ENCODE measurements at regions not wholly inside any gene's neighbourhood (a gene's known extent, or its start where the extent isn't known, plus 50 kb on each side); places are given as distances from the start of the nearest gene placed in this dataset.

GRCh38 chr2:118315606-118316005, 227.3 kb downstream of the INSIG2 start:
- Histone ChIP-seq H3K36me3 (ENCODE audit: control insufficient read depth in 2 of 2, insufficient read depth in 2 of 2, low read length in 2 of 2) (no peaks in the 10 kb centered on the region), H3K9ac (ENCODE audit: low read depth in 1 of 2, low read length in 2 of 2) (no peak overlapping the region), H3K27ac (ENCODE audit: low read depth in 2 of 2, low read length in 2 of 2) (no peak overlapping the region), H3K4me3 (ENCODE audit: low read length in 2 of 2) (no peak overlapping the region), H3K27me3 (ENCODE audit: control insufficient read depth in 2 of 2, insufficient read depth in 2 of 2, low read length in 2 of 2) (peaks cover 0 to 4% of the 10 kb centered on the region in 2 donors), H3K4me1 (ENCODE audit: control insufficient read depth in 2 of 2, insufficient read depth in 2 of 2, low read length in 2 of 2) (no peaks in the 10 kb centered on the region), H3K9me3 (ENCODE audit: control insufficient read depth in 2 of 2, low read length in 2 of 2) (no peaks in the 10 kb centered on the region)

DNA sequence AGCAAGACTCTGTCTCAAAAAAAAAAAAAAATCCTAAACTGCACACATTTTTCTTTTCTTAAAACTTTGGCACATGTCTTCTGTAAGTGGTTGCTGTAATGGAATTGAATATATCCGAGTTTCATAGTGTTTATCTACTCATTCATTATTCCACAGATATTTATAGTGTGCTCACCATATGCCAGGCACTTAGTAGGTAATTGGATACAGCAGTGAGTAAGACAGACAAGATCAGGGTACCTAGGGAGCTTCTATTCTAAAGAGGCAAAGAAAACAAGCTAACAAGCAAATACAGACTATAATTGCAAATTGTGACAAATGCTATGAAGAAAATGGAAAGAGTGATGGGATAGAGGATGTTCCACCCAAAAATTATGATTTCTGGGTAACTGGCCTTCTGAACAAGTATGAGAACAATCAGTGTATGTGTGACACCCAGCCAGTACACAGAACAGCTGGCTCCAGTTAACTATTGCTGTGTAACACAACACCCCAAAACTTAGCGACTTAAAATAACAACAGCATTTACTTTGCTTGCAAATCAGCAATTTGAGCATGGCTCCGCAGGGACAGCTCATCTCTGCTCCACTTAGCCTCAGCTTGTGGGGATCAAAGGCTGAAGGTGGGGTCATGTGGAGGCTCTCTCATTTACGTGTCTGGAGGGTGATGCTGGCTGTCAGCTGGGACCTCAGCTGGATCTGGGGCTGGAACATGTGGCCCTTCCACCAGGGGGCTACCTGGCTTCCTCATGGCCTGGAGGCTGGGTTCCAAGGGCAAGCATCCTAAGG, 224.9 kb downstream of the INSIG2 start:
- H3K9ac ChIP-seq (ENCODE audit: low read depth in 1 of 2, low read length in 2 of 2), result no peak overlapping the region
- H3K4me1 ChIP-seq (ENCODE audit: control insufficient read depth in 2 of 2, insufficient read depth in 2 of 2, low read length in 2 of 2), result no peaks in the 10 kb centered on the region
- H3K4me3 ChIP-seq (ENCODE audit: low read length in 2 of 2), result no peak overlapping the region
- no peaks in the 10 kb centered on the region for H3K36me3 ChIP-seq (ENCODE audit: control insufficient read depth in 2 of 2, insufficient read depth in 2 of 2, low read length in 2 of 2)
- peaks cover 4 to 9% of the 10 kb centered on the region in 2 donors for H3K27me3 ChIP-seq (ENCODE audit: control insufficient read depth in 2 of 2, insufficient read depth in 2 of 2, low read length in 2 of 2)
- no peak overlapping the region for H3K27ac ChIP-seq (ENCODE audit: low read depth in 2 of 2, low read length in 2 of 2)
- H3K9me3 ChIP-seq (ENCODE audit: control insufficient read depth in 2 of 2, low read length in 2 of 2), result no peaks in the 10 kb centered on the region

GRCh38 chr2:118310681-118311429, 222.6 kb downstream of the INSIG2 start:
- Histone ChIP-seq H3K9ac (ENCODE audit: low read depth in 1 of 2, low read length in 2 of 2) (peak overlapping the region in 1 of 2 donors; percentile 50), H3K9me3 (ENCODE audit: control insufficient read depth in 2 of 2, low read length in 2 of 2) (no peaks in the 10 kb centered on the region), H3K27ac (ENCODE audit: low read depth in 2 of 2, low read length in 2 of 2) (no peak overlapping the region), H3K4me1 (ENCODE audit: control insufficient read depth in 2 of 2, insufficient read depth in 2 of 2, low read length in 2 of 2) (no peaks in the 10 kb centered on the region), H3K4me3 (ENCODE audit: low read length in 2 of 2) (peak overlapping the region; percentile 61 to 72), H3K27me3 (ENCODE audit: control insufficient read depth in 2 of 2, insufficient read depth in 2 of 2, low read length in 2 of 2) (peaks cover 4 to 11% of the 10 kb centered on the region in 2 donors), H3K36me3 (ENCODE audit: control insufficient read depth in 2 of 2, insufficient read depth in 2 of 2, low read length in 2 of 2) (no peaks in the 10 kb centered on the region)

GRCh38 chr2:118309946-118310680, 221.8 kb downstream of the INSIG2 start:
- peak overlapping the region; percentile 61 to 72 for H3K4me3 ChIP-seq (ENCODE audit: low read length in 2 of 2)
- H3K27me3 ChIP-seq (ENCODE audit: control insufficient read depth in 2 of 2, insufficient read depth in 2 of 2, low read length in 2 of 2), result peaks cover 4 to 11% of the 10 kb centered on the region in 2 donors
- no peaks in the 10 kb centered on the region for H3K9me3 ChIP-seq (ENCODE audit: control insufficient read depth in 2 of 2, low read length in 2 of 2)
- peak overlapping the region in 1 of 2 donors; percentile 50 for H3K9ac ChIP-seq (ENCODE audit: low read depth in 1 of 2, low read length in 2 of 2)
- no peaks in the 10 kb centered on the region for H3K4me1 ChIP-seq (ENCODE audit: control insufficient read depth in 2 of 2, insufficient read depth in 2 of 2, low read length in 2 of 2)
- no peak overlapping the region for H3K27ac ChIP-seq (ENCODE audit: low read depth in 2 of 2, low read length in 2 of 2)
- H3K36me3 ChIP-seq (ENCODE audit: control insufficient read depth in 2 of 2, insufficient read depth in 2 of 2, low read length in 2 of 2), result no peaks in the 10 kb centered on the region

DNA sequence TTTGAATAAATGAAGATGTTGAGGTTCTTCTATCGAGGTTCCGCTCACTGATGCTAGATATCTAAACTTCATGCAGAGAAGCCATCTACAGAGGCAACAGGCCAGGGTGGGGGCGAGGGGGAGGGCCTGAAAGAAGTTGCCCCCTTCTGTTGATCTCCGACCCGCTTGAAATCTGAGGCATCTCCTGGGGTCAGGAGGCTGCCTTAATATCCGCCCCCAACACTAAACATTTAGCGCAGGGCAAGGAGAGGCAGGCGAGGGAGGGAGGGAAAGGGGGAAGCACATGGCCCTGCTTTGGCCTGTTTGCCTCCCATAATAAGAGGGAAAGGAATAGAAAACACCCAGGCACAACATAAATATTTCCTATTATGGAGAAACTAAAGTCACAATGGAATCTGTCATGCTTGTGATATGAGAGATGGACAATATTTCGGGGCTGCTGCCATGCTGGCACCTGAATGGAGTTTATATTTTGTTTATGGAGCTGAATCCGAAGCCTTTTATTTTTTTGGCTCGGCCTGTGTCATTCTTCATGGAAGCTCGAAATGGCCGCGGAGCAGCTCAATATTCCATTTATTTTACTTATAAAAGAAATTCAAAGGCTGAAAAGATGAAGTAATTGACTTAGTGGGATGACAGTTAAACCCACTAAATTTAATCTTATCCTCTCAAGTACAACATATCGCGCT, 221.1 kb downstream of the INSIG2 start:
- H3K27me3 ChIP-seq (ENCODE audit: control insufficient read depth in 2 of 2, insufficient read depth in 2 of 2, low read length in 2 of 2), result peaks cover 4 to 11% of the 10 kb centered on the region in 2 donors
- H3K9ac ChIP-seq (ENCODE audit: low read depth in 1 of 2, low read length in 2 of 2), result no peak overlapping the region
- H3K9me3 ChIP-seq (ENCODE audit: control insufficient read depth in 2 of 2, low read length in 2 of 2), result no peaks in the 10 kb centered on the region
- H3K4me1 ChIP-seq (ENCODE audit: control insufficient read depth in 2 of 2, insufficient read depth in 2 of 2, low read length in 2 of 2), result no peaks in the 10 kb centered on the region
- no peak overlapping the region for H3K27ac ChIP-seq (ENCODE audit: low read depth in 2 of 2, low read length in 2 of 2)
- H3K4me3 ChIP-seq (ENCODE audit: low read length in 2 of 2), result peak overlapping the region; percentile 61 to 72
- no peaks in the 10 kb centered on the region for H3K36me3 ChIP-seq (ENCODE audit: control insufficient read depth in 2 of 2, insufficient read depth in 2 of 2, low read length in 2 of 2)

- Histone ChIP-seq H3K27ac (ENCODE audit: low read depth in 2 of 2, low read length in 2 of 2) (no peak overlapping the region), H3K9ac (ENCODE audit: low read depth in 1 of 2, low read length in 2 of 2) (no peak overlapping the region), H3K27me3 (ENCODE audit: control insufficient read depth in 2 of 2, insufficient read depth in 2 of 2, low read length in 2 of 2) (peaks cover 4 to 11% of the 10 kb centered on the region in 2 donors), H3K4me1 (ENCODE audit: control insufficient read depth in 2 of 2, insufficient read depth in 2 of 2, low read length in 2 of 2) (no peaks in the 10 kb centered on the region), H3K36me3 (ENCODE audit: control insufficient read depth in 2 of 2, insufficient read depth in 2 of 2, low read length in 2 of 2) (no peaks in the 10 kb centered on the region), H3K4me3 (ENCODE audit: low read length in 2 of 2) (no peak overlapping the region), H3K9me3 (ENCODE audit: control insufficient read depth in 2 of 2, low read length in 2 of 2) (no peaks in the 10 kb centered on the region)
These were observed 219.6 kb downstream of the INSIG2 start for GRCh38 chr2:118307864-118308263.

DNA sequence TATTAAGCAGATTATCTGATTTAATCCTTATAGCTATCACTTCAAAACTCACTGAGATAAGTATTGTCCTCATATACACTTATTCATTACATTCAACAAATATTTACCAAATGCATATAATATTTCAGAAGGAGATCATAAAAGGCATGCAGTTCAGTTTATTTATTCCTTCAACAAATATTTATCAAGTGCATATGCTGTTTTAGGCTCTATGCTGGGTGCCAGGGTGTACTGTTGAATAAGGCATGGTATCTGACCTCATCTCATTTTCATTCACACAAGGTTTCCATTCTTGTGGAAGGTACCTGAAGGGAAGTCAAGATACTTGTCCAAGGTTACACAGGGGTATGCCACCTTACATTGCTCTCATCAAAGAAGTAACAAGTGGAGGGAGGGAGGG, 213.0 kb downstream of the INSIG2 start:
- no peaks in the 10 kb centered on the region for H3K36me3 ChIP-seq (ENCODE audit: control insufficient read depth in 2 of 2, insufficient read depth in 2 of 2, low read length in 2 of 2)
- no peak overlapping the region for H3K9ac ChIP-seq (ENCODE audit: low read depth in 1 of 2, low read length in 2 of 2)
- no peak overlapping the region for H3K27ac ChIP-seq (ENCODE audit: low read depth in 2 of 2, low read length in 2 of 2)
- H3K4me3 ChIP-seq (ENCODE audit: low read length in 2 of 2), result no peak overlapping the region
- no peaks in the 10 kb centered on the region for H3K27me3 ChIP-seq (ENCODE audit: control insufficient read depth in 2 of 2, insufficient read depth in 2 of 2, low read length in 2 of 2)
- no peaks in the 10 kb centered on the region for H3K4me1 ChIP-seq (ENCODE audit: control insufficient read depth in 2 of 2, insufficient read depth in 2 of 2, low read length in 2 of 2)
- no peaks in the 10 kb centered on the region for H3K9me3 ChIP-seq (ENCODE audit: control insufficient read depth in 2 of 2, low read length in 2 of 2)

- no peak overlapping the region for H3K27ac ChIP-seq (ENCODE audit: low read depth in 2 of 2, low read length in 2 of 2)
- H3K9me3 ChIP-seq (ENCODE audit: control insufficient read depth in 2 of 2, low read length in 2 of 2), result no peaks in the 10 kb centered on the region
- H3K4me1 ChIP-seq (ENCODE audit: control insufficient read depth in 2 of 2, insufficient read depth in 2 of 2, low read length in 2 of 2), result no peaks in the 10 kb centered on the region
- H3K27me3 ChIP-seq (ENCODE audit: control insufficient read depth in 2 of 2, insufficient read depth in 2 of 2, low read length in 2 of 2), result no peaks in the 10 kb centered on the region
- H3K9ac ChIP-seq (ENCODE audit: low read depth in 1 of 2, low read length in 2 of 2), result no peak overlapping the region
- no peak overlapping the region for H3K4me3 ChIP-seq (ENCODE audit: low read length in 2 of 2)
- H3K36me3 ChIP-seq (ENCODE audit: control insufficient read depth in 2 of 2, insufficient read depth in 2 of 2, low read length in 2 of 2), result no peaks in the 10 kb centered on the region
These were observed 212.6 kb downstream of the INSIG2 start for GRCh38 chr2:118300832-118301231.

GRCh38 chr2:118296663-118297062, 208.4 kb downstream of the INSIG2 start:
- H3K4me1 ChIP-seq (ENCODE audit: control insufficient read depth in 2 of 2, insufficient read depth in 2 of 2, low read length in 2 of 2), result no peaks in the 10 kb centered on the region
- H3K36me3 ChIP-seq (ENCODE audit: control insufficient read depth in 2 of 2, insufficient read depth in 2 of 2, low read length in 2 of 2), result no peaks in the 10 kb centered on the region
- H3K4me3 ChIP-seq (ENCODE audit: low read length in 2 of 2), result no peak overlapping the region
- H3K27ac ChIP-seq (ENCODE audit: low read depth in 2 of 2, low read length in 2 of 2), result no peak overlapping the region
- H3K9ac ChIP-seq (ENCODE audit: low read depth in 1 of 2, low read length in 2 of 2), result no peak overlapping the region
- H3K9me3 ChIP-seq (ENCODE audit: control insufficient read depth in 2 of 2, low read length in 2 of 2), result no peaks in the 10 kb centered on the region
- no peaks in the 10 kb centered on the region for H3K27me3 ChIP-seq (ENCODE audit: control insufficient read depth in 2 of 2, insufficient read depth in 2 of 2, low read length in 2 of 2)
